SK-N-MC (cell line): ENCODE measurements at regions not wholly inside any gene's neighbourhood (a gene's known extent, or its start where the extent isn't known, plus 50 kb on each side); places are given as distances from the start of the nearest gene placed in this dataset.

Experiments used
- EZH2 ChIP-seq: fragments of 200-600 bp; sonication (generic); IDR thresholded peaks from one replicate; pipeline ENCODE4 v1.6.1; 2017; ENCODE audit warnings: antibody characterized with exemption
- FOXP2 ChIP-seq: optimal IDR thresholded peaks from 2 replicates; pipeline ENCODE3; 2011; ENCODE audit warnings: mild to moderate bottlenecking, moderate library complexity; ENCODE audit not compliant: insufficient read depth; ENCODE audit errors: extremely low read length, control extremely low read depth
- POLR2AphosphoS5 ChIP-seq: IDR thresholded peaks from 2 replicates; pipeline ENCODE4 v1.6.1; 2012; ENCODE audit warnings: mild to moderate bottlenecking, low read depth, low read length, borderline replicate concordance

DNA sequence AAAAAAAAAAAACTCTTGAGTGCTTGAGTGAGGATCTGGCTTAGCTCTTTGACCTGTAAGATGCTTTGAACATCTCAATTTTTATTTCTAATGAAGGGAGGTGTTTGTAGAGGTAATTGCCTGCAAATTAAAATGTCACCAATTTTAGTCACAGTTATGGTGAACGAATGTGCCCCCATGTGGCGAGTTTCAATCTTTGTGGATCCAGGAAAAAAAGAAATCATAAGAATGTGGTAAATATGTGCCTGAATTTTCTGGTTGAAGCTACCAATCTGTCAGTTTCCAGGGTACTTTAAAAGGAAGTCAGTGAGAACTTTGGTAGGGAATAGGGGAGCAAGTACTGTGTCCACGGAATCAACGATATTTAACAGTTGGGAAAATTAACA is 1772.4 kb upstream of the CDH9 start:
- TF ChIP-seq EZH2 = no peak
- TF ChIP-seq POLR2AphosphoS5 = no peak
- no peak for TF ChIP-seq FOXP2
